IMR-90 (cell line): ENCODE measurements at regions not wholly inside any gene's neighbourhood (a gene's known extent, or its start where the extent isn't known, plus 50 kb on each side); places are given as distances from the start of the nearest gene placed in this dataset.

Source experiments
- ATAC-seq: fragments of 200-7000 bp; cut with Tn5 transposase; 2 replicates; pipeline ENCODE4 v1.9.1; 2020; ENCODE audit warnings: low read depth, mild to moderate bottlenecking, moderate library complexity
- BruUV-seq: library from RNA; stranded (reverse); fragments of 400-500 nt; replicated peaks from 2 replicates; lab custom pipeline; 2021; lab: Mats Ljungman, UMichigan
- CTCF ChIA-PET: fragments of 300-600 bp; formaldehyde crosslinking; extraction: SDS; loops from one replicate; lab custom pipeline; 2021; ENCODE audit warnings: antibody characterized with exemption; lab: Yijun Ruan, JAX
- POLR2A ChIA-PET: fragments of 300-600 bp; sonication (Branson Sonifier 250); formaldehyde crosslinking; loops from one replicate; lab custom pipeline; 2022; ENCODE audit warnings: antibody characterized with exemption; ENCODE audit not compliant: unreplicated experiment; lab: Charles Lee
- DNase-seq: peaks from one replicate; pipeline ENCODE4 v3.0.0; 2013
- H2AFZ ChIP-seq: replicated peaks from 2 replicates; pipeline ENCODE3; 2013; ENCODE audit warnings: low read length, mild to moderate bottlenecking; ENCODE audit not compliant: poor library complexity
- H2AK5ac ChIP-seq: 2 replicates; pipeline ENCODE4 v1.6.1; 2013; ENCODE audit warnings: low read depth, low read length, inconsistent platforms
- H2AK9ac ChIP-seq: replicated peaks from 2 replicates; pipeline ENCODE3; 2013; ENCODE audit warnings: mild to moderate bottlenecking, low read depth, low read length, moderate library complexity; ENCODE audit not compliant: poor library complexity
- H2BK120ac ChIP-seq: 2 replicates; pipeline ENCODE4 v1.6.1; 2013; ENCODE audit warnings: low read depth, low read length, inconsistent platforms
- H2BK15ac ChIP-seq: 3 replicates; pipeline ENCODE4 v1.6.1; 2013; ENCODE audit warnings: low read depth, low read length, inconsistent platforms
- H2BK20ac ChIP-seq: 2 replicates; pipeline ENCODE4 v1.6.1; 2013; ENCODE audit warnings: low read depth, mild to moderate bottlenecking, inconsistent platforms, low read length, moderate library complexity
- H2BK5ac ChIP-seq: 2 replicates; pipeline ENCODE4 v1.6.1; 2013; ENCODE audit warnings: mild to moderate bottlenecking, low read depth, low read length, inconsistent platforms; ENCODE audit not compliant: poor library complexity, severe bottlenecking
- H3K14ac ChIP-seq: replicated peaks from 2 replicates; pipeline ENCODE4 v1.6.1; 2013; ENCODE audit warnings: low read depth, low read length, inconsistent platforms
- H3K18ac ChIP-seq: 2 replicates; pipeline ENCODE4 v1.6.1; 2013; ENCODE audit warnings: low read depth, low read length, control low read depth
- H3K23ac ChIP-seq: 2 replicates; pipeline ENCODE4 v1.6.1; 2013; ENCODE audit warnings: low read depth, low read length, inconsistent platforms
- H3K27ac ChIP-seq: 2 replicates; pipeline ENCODE4 v1.5.1; 2013; ENCODE audit warnings: mild to moderate bottlenecking, control low read depth, low read length; ENCODE audit not compliant: insufficient read depth
- H3K27me3 ChIP-seq: 2 replicates; pipeline ENCODE4 v1.6.1; 2013; ENCODE audit warnings: low read length; ENCODE audit not compliant: control insufficient read depth, insufficient read depth
- H3K36me3 ChIP-seq: 2 replicates; pipeline ENCODE4 v1.6.1; 2013; ENCODE audit warnings: low read length, mixed read lengths; ENCODE audit not compliant: control insufficient read depth, insufficient read depth
- H3K4ac ChIP-seq: 2 replicates; pipeline ENCODE4 v1.6.1; 2013; ENCODE audit warnings: low read depth, low read length, inconsistent platforms
- H3K4me1 ChIP-seq: 2 replicates; pipeline ENCODE4 v1.6.1; 2013; ENCODE audit warnings: low read length, mixed read lengths; ENCODE audit not compliant: control insufficient read depth, insufficient read depth
- H3K4me2 ChIP-seq: 2 replicates; pipeline ENCODE4 v1.6.1; 2013; ENCODE audit warnings: low read depth, mild to moderate bottlenecking, control low read depth, low read length, moderate library complexity
- H3K4me3 ChIP-seq: 2 replicates; pipeline ENCODE4 v1.5.1; 2013; ENCODE audit warnings: low read depth, mild to moderate bottlenecking, control low read depth, low read length, moderate library complexity; ENCODE audit not compliant: insufficient read depth
- H3K56ac ChIP-seq: 2 replicates; pipeline ENCODE4 v1.6.1; 2013; ENCODE audit warnings: low read length, inconsistent platforms; ENCODE audit not compliant: insufficient read depth; ENCODE audit errors: extremely low read depth
- H3K79me1 ChIP-seq, 2 experiments: 2 replicates each; pipeline ENCODE4 v1.6.1; 2013; ENCODE audit warnings: low read length in 2 of 2, inconsistent platforms in 1 of 2, low read depth in 1 of 2
- H3K9ac ChIP-seq: 2 replicates; pipeline ENCODE4 v1.6.1; 2013; ENCODE audit warnings: low read depth, low read length, control low read depth
- H3K9me1 ChIP-seq: 2 replicates; pipeline ENCODE4 v1.6.1; 2013; ENCODE audit warnings: low read length, inconsistent platforms; ENCODE audit not compliant: insufficient read depth
- H3K9me3 ChIP-seq: 2 replicates; pipeline ENCODE4 v1.6.1; 2013; ENCODE audit warnings: low read length; ENCODE audit not compliant: control insufficient read depth, insufficient read depth
- H4K20me1 ChIP-seq: 2 replicates; pipeline ENCODE4 v1.6.1; 2013; ENCODE audit warnings: low read length, inconsistent platforms; ENCODE audit not compliant: insufficient read depth
- H4K5ac ChIP-seq: 2 replicates; pipeline ENCODE4 v1.6.1; 2013; ENCODE audit warnings: mild to moderate bottlenecking, low read depth, low read length, control low read depth
- H4K8ac ChIP-seq, 2 experiments: 2 replicates each; pipeline ENCODE4 v1.6.1; 2013; ENCODE audit warnings: low read depth in 2 of 2, low read length in 2 of 2, control low read depth in 1 of 2, inconsistent platforms in 1 of 2
- H4K91ac ChIP-seq: 2 replicates; pipeline ENCODE4 v1.6.1; 2013; ENCODE audit warnings: low read depth, low read length, inconsistent platforms; ENCODE audit not compliant: insufficient read depth
- CEBPB ChIP-seq: IDR thresholded peaks from 2 replicates; pipeline ENCODE4 v1.6.1; 2012; ENCODE audit warnings: low read depth, low read length, improper control_type of control experiment
- CHD1 ChIP-seq: IDR thresholded peaks from 2 replicates; pipeline ENCODE4 v1.6.1; 2012; ENCODE audit warnings: low read depth, low read length, improper control_type of control experiment
- MAFK ChIP-seq: IDR thresholded peaks from 2 replicates; pipeline ENCODE4 v1.6.1; 2012; ENCODE audit warnings: low read depth, low read length, improper control_type of control experiment
- MAZ ChIP-seq: IDR thresholded peaks from 2 replicates; pipeline ENCODE4 v1.6.1; 2012; ENCODE audit warnings: low read depth, mild to moderate bottlenecking, low read length, improper control_type of control experiment, moderate library complexity, borderline replicate concordance
- NFE2L2 ChIP-seq: fragments of 150-350 bp; IDR thresholded peaks from 2 replicates; pipeline ENCODE4 v1.6.1; 2016; ENCODE audit warnings: low read depth, mild to moderate bottlenecking, low read length
- POLR2A ChIP-seq: IDR thresholded peaks from 2 replicates; pipeline ENCODE4 v1.6.1; 2012; ENCODE audit warnings: mild to moderate bottlenecking, low read depth, low read length
- WGBS, 2 experiments: methylation state at CpG; one replicate each; pipeline versions ENCODE4 v1.1.5 to v1.1.7; 2013; ENCODE audit warnings: missing lambda C conversion rate in 2 of 2; ENCODE audit not compliant: insufficient read length in 1 of 2; ENCODE audit errors: extremely low coverage in 2 of 2; 5-methylcytosine and 5-hydroxymethylcytosine counted together
- dilution Hi-C: fragments of 300-500 bp; cut with HindIII; formaldehyde crosslinking; loops from one replicate; pipeline ENCODE4 v1.14.3; 2018; ENCODE audit warnings: low sequenced_read_pairs; ENCODE audit not compliant: unreplicated experiment
- in situ Hi-C: fragments of 300-500 bp; cut with MboI; formaldehyde crosslinking; loops from 3 replicates; pipeline ENCODE4 v1.14.3; 2019; ENCODE audit warnings: low sequenced_read_pairs, inconsistent platforms, mixed read lengths
- intact Hi-C: fragments of 100-400 bp; cut with micrococcal nuclease; formaldehyde crosslinking; loops from 2 replicates; pipeline ENCODE4 v1.10.0; 2022
- TF ChIP-seq, protein P1 (sequence below): fragments of 150-350 bp; IDR thresholded peaks from 2 replicates; pipeline ENCODE4 v1.6.1; 2017; ENCODE audit warnings: mild to moderate bottlenecking, antibody characterized with exemption, low read length, low read depth

DNA sequence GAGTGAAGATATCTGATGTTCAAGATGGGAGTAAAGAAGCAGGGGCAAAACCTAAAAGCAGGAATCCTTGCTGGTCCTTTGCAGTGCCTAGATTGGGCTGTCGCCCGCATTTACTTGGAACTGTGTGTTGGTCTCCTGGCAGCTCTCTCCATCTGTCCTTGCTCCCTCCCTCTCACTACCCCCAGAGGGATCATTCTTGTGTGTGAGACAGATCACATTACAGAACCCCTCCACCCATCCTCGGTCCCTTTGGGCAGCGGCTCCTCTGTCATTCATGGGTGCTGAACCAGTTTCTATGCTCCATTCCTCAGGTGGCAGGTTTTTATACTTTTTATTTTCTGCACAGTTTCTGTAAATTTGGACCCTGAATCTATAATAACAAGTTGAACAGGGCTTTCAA is 99.4 kb upstream of the MYOCD start:
- H2BK15ac ChIP-seq = 0 out of 3 replicates have a peak overlapping the region, but pooled peaks have one; percentile 14

More for the DNA sequence above, 99.4 kb upstream of the MYOCD start:
- DNase-seq (no peak), ATAC-seq (no peak)
- Histone ChIP-seq H3K9me3 (no peaks in the 10 kb centered on the region), H3K4me3 (no peak overlapping the region), H2BK20ac (0 out of 2 replicates have a peak overlapping the region, but pooled peaks have one; percentile 16), H3K79me1 (no peaks in the 10 kb centered on the region), H3K9me1 (peaks cover 8% of the 10 kb centered on the region), H3K4ac (peak overlapping the region; percentile 33; the same call in 1 of the 2 replicates), H3K4me2 (no peak overlapping the region), H3K9ac (no peak overlapping the region), H4K5ac (no peak overlapping the region), H2AFZ (peak overlapping the region; percentile 16), H3K23ac (0 out of 2 replicates have a peak overlapping the region, but pooled peaks have one; percentile 41), H2BK120ac (0 out of 2 replicates have a peak overlapping the region, but pooled peaks have one; percentile 38), H3K14ac (peak overlapping the region; percentile 37; the same call in 1 of the 2 replicates), H4K91ac (no peak overlapping the region), H3K4me1 (peaks cover 8% of the 10 kb centered on the region), H3K56ac (no peak overlapping the region), H2BK5ac (no peak overlapping the region), H3K27ac (no peak overlapping the region), H3K36me3 (no peaks in the 10 kb centered on the region), H2AK9ac (no peak overlapping the region), H4K8ac (peak overlapping the region; percentile 1 to 47; a peak in 1 of 4 replicates), H4K20me1 (no peaks in the 10 kb centered on the region), H2AK5ac (0 out of 2 replicates have a peak overlapping the region, but pooled peaks have one; percentile 14), H3K27me3 (no peaks in the 10 kb centered on the region), H3K18ac (no peak overlapping the region)
- WGBS, 2 experiments = 60% methylated on average over 1 of the region's 4 CpGs; no CpG with 5 or more reads in 1 of the 2 experiments
- ChIA-PET CTCF (no interaction called here), POLR2A (no interaction called here)
- no TSS peak for BruUV-seq
- in situ Hi-C loops = no loop called here
- intact Hi-C loops = no loop called here
- TF ChIP-seq CEBPB (no peak), MAZ (no peak), MAFK (no peak), NFE2L2 (no peak), CHD1 (no peak), POLR2A (no peak)
- TF ChIP-seq, protein P1, sequence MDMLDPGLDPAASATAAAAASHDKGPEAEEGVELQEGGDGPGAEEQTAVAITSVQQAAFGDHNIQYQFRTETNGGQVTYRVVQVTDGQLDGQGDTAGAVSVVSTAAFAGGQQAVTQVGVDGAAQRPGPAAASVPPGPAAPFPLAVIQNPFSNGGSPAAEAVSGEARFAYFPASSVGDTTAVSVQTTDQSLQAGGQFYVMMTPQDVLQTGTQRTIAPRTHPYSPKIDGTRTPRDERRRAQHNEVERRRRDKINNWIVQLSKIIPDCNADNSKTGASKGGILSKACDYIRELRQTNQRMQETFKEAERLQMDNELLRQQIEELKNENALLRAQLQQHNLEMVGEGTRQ = no peak
- dilution Hi-C loops = no loop called here
